SH-SY5Y (cell line): ENCODE measurements at regions not wholly inside any gene's neighbourhood (a gene's known extent, or its start where the extent isn't known, plus 50 kb on each side); places are given as distances from the start of the nearest gene placed in this dataset.

Experiments
- GATA2 ChIP-seq: IDR thresholded peaks from 2 replicates; pipeline ENCODE4 v1.6.1; 2011; ENCODE audit warnings: mild to moderate bottlenecking, low read depth, low read length
- GATA3 ChIP-seq: IDR thresholded peaks from 2 replicates; pipeline ENCODE4 v1.6.1; 2011; ENCODE audit warnings: low read depth, mild to moderate bottlenecking, low read length, moderate library complexity

- TF ChIP-seq GATA3 (no peak), GATA2 (no peak)
These were observed 185.9 kb upstream of the ANKRD28 start for GRCh38 chr3:15983693-15984092.

- TF ChIP-seq GATA2: no peak
- no peak for TF ChIP-seq GATA3
These were observed 185.1 kb upstream of the GALNT15 start for GRCh38 chr3:15989419-15989818.

- no peak for TF ChIP-seq GATA3
- no peak for TF ChIP-seq GATA2
These were observed 177.1 kb upstream of the GALNT15 start for GRCh38 chr3:15997274-15997943.

GRCh38 chr3:15998911-15999310 is 175.6 kb upstream of the GALNT15 start:
- TF ChIP-seq GATA3 (no peak), GATA2 (no peak)

GRCh38 chr3:16004812-16005211 is 169.7 kb upstream of the GALNT15 start:
- TF ChIP-seq GATA3 (no peak), GATA2 (no peak)

GRCh38 chr3:16011376-16011775 is 163.1 kb upstream of the GALNT15 start:
- TF ChIP-seq GATA2: no peak
- no peak for TF ChIP-seq GATA3

GRCh38 chr3:16012086-16012485 is 162.4 kb upstream of the GALNT15 start:
- TF ChIP-seq GATA3 (no peak), GATA2 (no peak)

GRCh38 chr3:16013568-16013967 is 160.9 kb upstream of the GALNT15 start:
- TF ChIP-seq GATA3 (no peak), GATA2 (no peak)

- no peak for TF ChIP-seq GATA2
- no peak for TF ChIP-seq GATA3
These were observed 149.9 kb upstream of the GALNT15 start for GRCh38 chr3:16024548-16024947.

- TF ChIP-seq GATA3 (no peak), GATA2 (no peak)
These were observed 147.7 kb upstream of the GALNT15 start for GRCh38 chr3:16026753-16027152.

GRCh38 chr3:16028604-16029003 is 145.9 kb upstream of the GALNT15 start:
- no peak for TF ChIP-seq GATA2
- TF ChIP-seq GATA3: no peak

GRCh38 chr3:16030342-16030741 is 144.1 kb upstream of the GALNT15 start:
- TF ChIP-seq GATA3 (no peak), GATA2 (no peak)

GRCh38 chr3:16031434-16031833 is 143.0 kb upstream of the GALNT15 start:
- no peak for TF ChIP-seq GATA2
- no peak for TF ChIP-seq GATA3

GRCh38 chr3:16033889-16034687 is 140.4 kb upstream of the GALNT15 start:
- no peak for TF ChIP-seq GATA2
- no peak for TF ChIP-seq GATA3

GRCh38 chr3:16040991-16041390 is 133.5 kb upstream of the GALNT15 start:
- TF ChIP-seq GATA3 (no peak), GATA2 (no peak)
